Nephron progenitor cell (in vitro differentiated cells): ENCODE measurements at regions not wholly inside any gene's neighbourhood (a gene's known extent, or its start where the extent isn't known, plus 50 kb on each side); places are given as distances from the start of the nearest gene placed in this dataset.

Experiments
- DNase-seq: peaks from one replicate; pipeline ENCODE4 v3.0.0; 2021
- H3K27ac Mint-ChIP-seq: 2 replicates; pipeline ENCODE4 v1.8.0; 2021; ENCODE audit warnings: mild to moderate bottlenecking, moderate library complexity, mixed read lengths
- H3K27me3 Mint-ChIP-seq: 2 replicates; pipeline ENCODE4 v1.8.0; 2021; ENCODE audit warnings: mild to moderate bottlenecking, low read depth, mixed read lengths; ENCODE audit not compliant: poor library complexity
- H3K36me3 Mint-ChIP-seq: 2 replicates; pipeline ENCODE4 v1.8.0; 2021; ENCODE audit warnings: low read depth, mixed read lengths
- H3K4me1 Mint-ChIP-seq: 2 replicates; pipeline ENCODE4 v1.8.0; 2021; ENCODE audit warnings: mixed read lengths
- H3K4me3 Mint-ChIP-seq: 2 replicates; pipeline ENCODE4 v1.8.0; 2021; ENCODE audit warnings: mild to moderate bottlenecking, moderate library complexity, mixed read lengths
- H3K9me3 Mint-ChIP-seq: 2 replicates; pipeline ENCODE4 v1.8.0; 2021; ENCODE audit warnings: mild to moderate bottlenecking, moderate library complexity, mixed read lengths
- TF ChIP-seq, protein P1 (sequence below): fragments of 200-600 bp; sonication (generic); IDR thresholded peaks from 2 replicates; pipeline ENCODE4 v1.5.0; 2021; ENCODE audit warnings: antibody characterized with exemption

DNA sequence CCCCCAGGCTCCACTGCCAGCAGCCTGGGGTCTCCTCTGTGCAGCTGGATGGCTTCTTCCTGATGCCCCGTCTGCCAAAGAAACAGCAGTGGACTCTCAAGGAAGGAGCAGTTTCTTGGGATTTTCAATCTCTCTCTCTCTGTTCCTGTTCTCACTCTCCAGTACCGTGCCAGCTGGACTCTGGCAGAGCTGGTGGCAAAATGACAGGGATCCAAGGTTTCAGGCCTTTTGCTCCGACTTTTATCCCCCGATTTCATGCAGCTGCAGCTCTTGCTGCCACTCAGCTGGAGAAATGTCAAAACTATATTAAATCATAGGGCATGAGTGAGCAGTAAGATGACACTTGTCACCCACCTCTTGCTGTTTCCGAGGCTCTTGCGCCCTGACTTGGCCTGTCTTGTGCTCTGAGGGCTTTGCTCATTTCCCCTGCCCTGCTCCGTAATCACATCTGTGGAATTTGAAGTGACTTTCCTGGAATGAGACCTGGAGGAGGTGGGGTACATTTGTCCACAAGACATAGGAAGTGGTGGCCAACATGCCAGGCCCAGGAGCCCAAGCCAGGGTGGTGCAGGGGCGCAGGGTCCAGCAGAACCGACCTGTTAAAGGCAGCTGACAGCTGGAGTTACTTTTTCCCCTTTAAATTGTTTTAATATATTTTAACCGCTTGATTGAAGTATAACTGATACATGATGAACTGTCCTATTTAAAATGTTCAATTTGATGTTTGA, 576.2 kb downstream of the PTPRU start:
- Mint-ChIP-seq H3K27me3 (peaks cover 17% of the 10 kb centered on the region), H3K36me3 (no peaks in the 10 kb centered on the region), H3K4me1 (no peaks in the 10 kb centered on the region), H3K4me3 (no peak overlapping the region), H3K9me3 (no peaks in the 10 kb centered on the region), H3K27ac (no peak overlapping the region)
- TF ChIP-seq, protein P1, sequence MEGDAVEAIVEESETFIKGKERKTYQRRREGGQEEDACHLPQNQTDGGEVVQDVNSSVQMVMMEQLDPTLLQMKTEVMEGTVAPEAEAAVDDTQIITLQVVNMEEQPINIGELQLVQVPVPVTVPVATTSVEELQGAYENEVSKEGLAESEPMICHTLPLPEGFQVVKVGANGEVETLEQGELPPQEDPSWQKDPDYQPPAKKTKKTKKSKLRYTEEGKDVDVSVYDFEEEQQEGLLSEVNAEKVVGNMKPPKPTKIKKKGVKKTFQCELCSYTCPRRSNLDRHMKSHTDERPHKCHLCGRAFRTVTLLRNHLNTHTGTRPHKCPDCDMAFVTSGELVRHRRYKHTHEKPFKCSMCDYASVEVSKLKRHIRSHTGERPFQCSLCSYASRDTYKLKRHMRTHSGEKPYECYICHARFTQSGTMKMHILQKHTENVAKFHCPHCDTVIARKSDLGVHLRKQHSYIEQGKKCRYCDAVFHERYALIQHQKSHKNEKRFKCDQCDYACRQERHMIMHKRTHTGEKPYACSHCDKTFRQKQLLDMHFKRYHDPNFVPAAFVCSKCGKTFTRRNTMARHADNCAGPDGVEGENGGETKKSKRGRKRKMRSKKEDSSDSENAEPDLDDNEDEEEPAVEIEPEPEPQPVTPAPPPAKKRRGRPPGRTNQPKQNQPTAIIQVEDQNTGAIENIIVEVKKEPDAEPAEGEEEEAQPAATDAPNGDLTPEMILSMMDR: no peak
- DNase-seq: no peak

DNA sequence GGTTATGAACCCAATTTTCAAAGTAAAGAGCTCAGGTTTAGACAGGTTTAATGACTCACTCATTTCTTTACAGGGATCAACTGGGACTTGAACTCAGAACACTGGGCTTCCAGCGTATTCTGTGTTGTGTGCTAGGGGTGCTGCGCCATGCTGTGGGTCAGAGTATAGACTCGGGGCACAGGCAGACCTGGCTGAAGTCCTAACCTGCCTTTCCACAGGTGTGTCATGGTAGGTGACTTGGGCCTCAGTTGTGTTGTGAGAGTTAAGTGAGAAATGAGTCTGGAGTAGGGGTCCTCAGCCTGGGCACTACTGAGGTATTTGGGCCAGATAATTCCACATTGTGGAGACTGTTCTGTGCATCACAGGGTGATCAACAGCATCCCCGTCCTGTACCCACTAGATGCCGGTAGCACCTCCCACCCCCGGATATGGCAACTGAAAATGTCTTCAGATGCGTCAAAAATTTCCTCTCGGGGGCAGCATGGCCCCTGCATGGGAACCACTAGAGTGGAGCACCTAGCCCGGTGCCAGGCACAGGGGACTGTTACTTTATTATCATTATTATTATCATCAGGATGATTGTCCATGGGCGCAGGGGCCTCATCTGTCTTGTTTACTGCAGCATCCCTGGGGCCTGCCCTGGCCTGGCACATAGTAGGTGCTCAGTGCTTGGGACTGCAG, 575.5 kb downstream of the PTPRU start:
- H3K4me1 Mint-ChIP-seq: no peaks in the 10 kb centered on the region
- DNase-seq: no peak
- H3K9me3 Mint-ChIP-seq: no peaks in the 10 kb centered on the region
- H3K36me3 Mint-ChIP-seq: no peaks in the 10 kb centered on the region
- no peak overlapping the region for H3K27ac Mint-ChIP-seq
- peaks cover 17% of the 10 kb centered on the region for H3K27me3 Mint-ChIP-seq
- no peak overlapping the region for H3K4me3 Mint-ChIP-seq
- TF ChIP-seq, protein P1: no peak

DNA sequence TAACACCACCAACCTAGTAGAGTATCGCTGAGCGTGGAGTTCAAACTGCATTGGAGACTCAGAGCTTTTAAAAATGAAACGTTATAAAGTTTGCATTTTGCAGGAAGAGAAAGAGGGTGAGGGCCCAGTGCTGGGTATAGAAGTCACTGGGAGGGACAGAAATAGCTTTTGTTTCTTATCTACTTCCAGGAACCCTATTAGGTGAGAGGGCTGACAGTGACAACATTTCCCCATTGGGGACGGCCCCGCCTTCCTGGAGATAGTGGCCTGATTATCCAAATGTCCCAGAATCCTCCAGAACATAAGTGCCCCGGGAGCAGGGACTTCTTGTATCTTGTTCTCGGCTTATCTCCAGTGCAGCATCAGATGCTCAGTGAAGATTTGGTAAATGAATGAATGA, 574.9 kb downstream of the PTPRU start:
- TF ChIP-seq, protein P1: no peak
- Mint-ChIP-seq H3K4me3 (no peak overlapping the region), H3K36me3 (no peaks in the 10 kb centered on the region), H3K27ac (no peak overlapping the region), H3K4me1 (no peaks in the 10 kb centered on the region), H3K9me3 (no peaks in the 10 kb centered on the region), H3K27me3 (peaks cover 17% of the 10 kb centered on the region)
- DNase-seq: no peak

DNA sequence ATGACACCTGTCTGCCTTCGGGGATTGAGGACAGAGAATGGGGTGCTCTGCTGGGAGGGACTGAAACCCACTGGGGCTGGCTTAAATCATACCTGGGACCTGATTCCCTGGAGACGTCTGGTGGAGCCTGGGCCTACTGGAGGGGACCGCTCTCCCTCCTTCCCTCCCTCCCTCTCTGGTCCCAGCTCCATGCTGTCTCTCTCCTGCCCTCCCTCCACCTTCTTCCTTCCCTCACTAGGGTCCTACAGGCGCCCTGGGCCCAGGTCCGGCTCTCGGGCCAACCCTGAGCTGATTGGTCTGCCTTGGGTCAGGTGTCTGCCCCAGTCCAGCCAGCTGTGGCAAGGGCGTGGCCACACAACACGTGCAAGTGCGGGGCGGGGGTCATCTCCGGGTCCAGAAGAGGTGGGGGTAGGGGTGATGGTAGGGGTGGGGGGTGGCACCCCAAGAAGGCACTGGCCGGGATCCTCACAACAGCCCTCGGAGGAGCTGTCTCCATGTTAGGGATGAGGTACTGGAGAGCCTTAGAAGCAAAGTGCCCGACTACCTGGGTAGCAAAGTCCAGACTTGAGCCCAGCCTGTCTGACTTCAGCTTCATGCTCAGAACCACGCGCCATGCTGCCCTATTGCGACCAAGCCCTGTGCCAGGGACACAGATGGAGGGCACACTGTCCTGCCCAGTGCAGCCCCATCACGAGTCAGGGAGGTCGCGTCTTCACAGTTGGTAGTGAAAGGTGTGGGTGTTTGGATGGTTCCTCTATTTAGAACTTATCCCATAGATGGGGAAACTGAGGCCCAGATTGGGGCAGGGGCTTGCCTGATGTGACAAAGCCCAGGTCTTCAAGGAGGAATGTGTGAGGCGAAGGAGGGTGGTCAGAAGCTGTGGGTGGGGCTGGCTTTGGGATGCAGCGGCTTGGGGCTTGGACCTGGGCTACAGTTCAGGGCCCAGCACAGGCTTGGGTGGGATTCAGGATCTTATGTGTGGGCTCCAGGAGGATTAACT, 574.1 kb downstream of the PTPRU start:
- H3K9me3 Mint-ChIP-seq: no peaks in the 10 kb centered on the region
- no peaks in the 10 kb centered on the region for H3K36me3 Mint-ChIP-seq
- H3K4me1 Mint-ChIP-seq: no peaks in the 10 kb centered on the region
- H3K27me3 Mint-ChIP-seq: peaks cover 17% of the 10 kb centered on the region
- no peak overlapping the region for H3K4me3 Mint-ChIP-seq
- H3K27ac Mint-ChIP-seq: no peak overlapping the region
- TF ChIP-seq, protein P1: no peak
- no peak for DNase-seq

DNA sequence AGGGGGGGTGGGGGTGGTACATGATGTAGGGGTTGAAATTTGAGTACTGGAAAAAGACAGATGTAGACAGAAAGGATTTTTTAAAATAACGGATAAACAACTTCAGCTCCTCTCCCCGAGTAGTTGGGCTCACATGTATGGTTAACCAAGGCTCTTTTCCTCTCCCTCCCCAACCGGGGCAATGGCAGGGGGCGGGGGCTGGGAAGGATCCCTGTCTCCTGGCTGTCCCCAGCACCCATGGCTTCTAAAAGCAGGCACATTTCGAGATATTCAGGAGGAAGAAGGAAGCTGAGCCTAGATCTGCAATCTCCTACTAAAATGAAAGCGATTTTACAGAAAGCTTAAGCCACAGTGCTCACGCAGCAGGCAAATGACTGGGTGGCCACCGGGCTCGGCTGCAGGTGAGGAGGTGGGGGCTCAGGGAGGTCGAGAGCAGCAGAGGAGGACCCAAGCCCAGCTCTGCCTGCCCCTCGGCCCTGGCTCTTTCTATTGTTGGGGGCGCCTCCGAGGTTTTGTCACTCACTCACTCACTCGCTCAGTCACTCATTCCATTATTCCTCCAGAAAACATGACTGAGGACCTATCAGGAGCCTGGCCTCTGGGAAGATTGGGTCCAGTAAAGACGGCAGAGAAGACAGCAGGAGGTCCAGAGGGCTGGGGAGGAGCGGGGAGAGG, 573.3 kb downstream of the PTPRU start:
- H3K27me3 Mint-ChIP-seq: peaks cover 11% of the 10 kb centered on the region
- DNase-seq: no peak
- peaks cover 3% of the 10 kb centered on the region for H3K4me1 Mint-ChIP-seq
- H3K27ac Mint-ChIP-seq: no peak overlapping the region
- no peaks in the 10 kb centered on the region for H3K36me3 Mint-ChIP-seq
- TF ChIP-seq, protein P1: no peak
- no peak overlapping the region for H3K4me3 Mint-ChIP-seq
- no peaks in the 10 kb centered on the region for H3K9me3 Mint-ChIP-seq
